Panc1 (cell line): ENCODE measurements at regions not wholly inside any gene's neighbourhood (a gene's known extent, or its start where the extent isn't known, plus 50 kb on each side); places are given as distances from the start of the nearest gene placed in this dataset.

Source experiments
- POLR2AphosphoS5 ChIP-seq: IDR thresholded peaks from 2 replicates; pipeline ENCODE4 v1.6.1; 2012; ENCODE audit warnings: mild to moderate bottlenecking, low read depth, low read length, moderate library complexity
- TF ChIP-seq, protein P1 (sequence below): fragments of 450-650 bp; IDR thresholded peaks from 2 replicates; pipeline ENCODE4 v1.5.1; 2017; ENCODE audit warnings: mild to moderate bottlenecking
- TF ChIP-seq, protein P2 (sequence below), 2 experiments: IDR thresholded peaks; 2 replicates each; pipeline ENCODE4 v1.6.1; 2011 to 2012; ENCODE audit warnings: low read depth in 2 of 2, control low read depth in 1 of 2, low read length in 1 of 2, mild to moderate bottlenecking in 1 of 2, moderate library complexity in 1 of 2; ENCODE audit not compliant: insufficient read depth in 1 of 2

DNA sequence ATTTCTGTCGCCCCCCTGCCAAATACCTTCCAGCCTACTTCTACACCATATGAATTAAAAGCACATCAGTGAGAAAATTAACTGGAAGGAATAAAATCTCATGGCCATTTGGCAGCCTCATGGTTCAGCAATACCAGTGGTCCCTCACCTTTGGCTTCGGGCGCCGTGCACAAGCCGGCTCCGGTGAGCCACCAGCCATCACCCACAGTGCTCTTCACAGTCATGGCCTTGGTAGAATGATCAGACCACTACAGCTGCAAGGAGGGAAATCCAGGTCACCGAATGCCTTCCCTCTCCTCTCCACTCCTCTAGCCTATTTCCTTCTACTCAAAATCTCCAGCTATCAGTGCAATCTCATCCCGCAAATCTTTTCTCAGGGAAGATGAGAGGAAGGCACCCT lies 239.1 kb downstream of the C1D start:
- TF ChIP-seq, protein P1, sequence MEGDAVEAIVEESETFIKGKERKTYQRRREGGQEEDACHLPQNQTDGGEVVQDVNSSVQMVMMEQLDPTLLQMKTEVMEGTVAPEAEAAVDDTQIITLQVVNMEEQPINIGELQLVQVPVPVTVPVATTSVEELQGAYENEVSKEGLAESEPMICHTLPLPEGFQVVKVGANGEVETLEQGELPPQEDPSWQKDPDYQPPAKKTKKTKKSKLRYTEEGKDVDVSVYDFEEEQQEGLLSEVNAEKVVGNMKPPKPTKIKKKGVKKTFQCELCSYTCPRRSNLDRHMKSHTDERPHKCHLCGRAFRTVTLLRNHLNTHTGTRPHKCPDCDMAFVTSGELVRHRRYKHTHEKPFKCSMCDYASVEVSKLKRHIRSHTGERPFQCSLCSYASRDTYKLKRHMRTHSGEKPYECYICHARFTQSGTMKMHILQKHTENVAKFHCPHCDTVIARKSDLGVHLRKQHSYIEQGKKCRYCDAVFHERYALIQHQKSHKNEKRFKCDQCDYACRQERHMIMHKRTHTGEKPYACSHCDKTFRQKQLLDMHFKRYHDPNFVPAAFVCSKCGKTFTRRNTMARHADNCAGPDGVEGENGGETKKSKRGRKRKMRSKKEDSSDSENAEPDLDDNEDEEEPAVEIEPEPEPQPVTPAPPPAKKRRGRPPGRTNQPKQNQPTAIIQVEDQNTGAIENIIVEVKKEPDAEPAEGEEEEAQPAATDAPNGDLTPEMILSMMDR = no peak
- no peak for TF ChIP-seq POLR2AphosphoS5
- TF ChIP-seq, protein P2, sequence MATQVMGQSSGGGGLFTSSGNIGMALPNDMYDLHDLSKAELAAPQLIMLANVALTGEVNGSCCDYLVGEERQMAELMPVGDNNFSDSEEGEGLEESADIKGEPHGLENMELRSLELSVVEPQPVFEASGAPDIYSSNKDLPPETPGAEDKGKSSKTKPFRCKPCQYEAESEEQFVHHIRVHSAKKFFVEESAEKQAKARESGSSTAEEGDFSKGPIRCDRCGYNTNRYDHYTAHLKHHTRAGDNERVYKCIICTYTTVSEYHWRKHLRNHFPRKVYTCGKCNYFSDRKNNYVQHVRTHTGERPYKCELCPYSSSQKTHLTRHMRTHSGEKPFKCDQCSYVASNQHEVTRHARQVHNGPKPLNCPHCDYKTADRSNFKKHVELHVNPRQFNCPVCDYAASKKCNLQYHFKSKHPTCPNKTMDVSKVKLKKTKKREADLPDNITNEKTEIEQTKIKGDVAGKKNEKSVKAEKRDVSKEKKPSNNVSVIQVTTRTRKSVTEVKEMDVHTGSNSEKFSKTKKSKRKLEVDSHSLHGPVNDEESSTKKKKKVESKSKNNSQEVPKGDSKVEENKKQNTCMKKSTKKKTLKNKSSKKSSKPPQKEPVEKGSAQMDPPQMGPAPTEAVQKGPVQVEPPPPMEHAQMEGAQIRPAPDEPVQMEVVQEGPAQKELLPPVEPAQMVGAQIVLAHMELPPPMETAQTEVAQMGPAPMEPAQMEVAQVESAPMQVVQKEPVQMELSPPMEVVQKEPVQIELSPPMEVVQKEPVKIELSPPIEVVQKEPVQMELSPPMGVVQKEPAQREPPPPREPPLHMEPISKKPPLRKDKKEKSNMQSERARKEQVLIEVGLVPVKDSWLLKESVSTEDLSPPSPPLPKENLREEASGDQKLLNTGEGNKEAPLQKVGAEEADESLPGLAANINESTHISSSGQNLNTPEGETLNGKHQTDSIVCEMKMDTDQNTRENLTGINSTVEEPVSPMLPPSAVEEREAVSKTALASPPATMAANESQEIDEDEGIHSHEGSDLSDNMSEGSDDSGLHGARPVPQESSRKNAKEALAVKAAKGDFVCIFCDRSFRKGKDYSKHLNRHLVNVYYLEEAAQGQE (IDR thresholded peaks at IDR 0.05; ENCODE audit: insufficient read depth in 1 of 2, low read depth in 2 of 2, low read length in 1 of 2) = no peak
